Superior temporal gyrus (tissue), 1 donor: ENCODE measurements at regions not wholly inside any gene's neighbourhood (a gene's known extent, or its start where the extent isn't known, plus 50 kb on each side); places are given as distances from the start of the nearest gene placed in this dataset.
"Not testable (repeated sequence)": the region's sequence is repeated elsewhere in the genome, so short reads cannot be mapped to it uniquely, and the experiment has no call there.

ENCODE experiments used
- DNase-seq: peaks from one replicate; pipeline ENCODE4 v3.0.0-alpha.2; 2016; ENCODE audit errors: extremely low spot score

DNA sequence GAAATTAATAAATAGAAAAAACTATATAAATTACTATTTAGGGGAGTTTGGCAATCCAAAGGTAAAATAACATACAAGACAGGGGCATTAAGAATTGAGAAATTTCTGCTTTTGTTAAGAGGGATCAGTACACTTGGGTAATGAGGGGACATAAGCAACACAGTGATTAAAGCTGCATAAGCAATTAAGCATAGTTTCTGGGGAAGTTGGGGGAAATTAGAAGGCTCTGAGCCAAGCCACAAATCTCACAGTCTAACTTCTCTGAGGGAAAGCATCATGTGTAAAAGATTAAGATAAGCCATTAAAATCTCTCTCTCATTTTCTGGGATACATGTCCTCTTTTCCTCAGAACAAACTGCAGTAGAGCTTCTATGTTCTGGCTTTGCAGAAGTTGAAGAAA is 533.9 kb upstream of the LRFN5 start:
- no peak for DNase-seq

DNA sequence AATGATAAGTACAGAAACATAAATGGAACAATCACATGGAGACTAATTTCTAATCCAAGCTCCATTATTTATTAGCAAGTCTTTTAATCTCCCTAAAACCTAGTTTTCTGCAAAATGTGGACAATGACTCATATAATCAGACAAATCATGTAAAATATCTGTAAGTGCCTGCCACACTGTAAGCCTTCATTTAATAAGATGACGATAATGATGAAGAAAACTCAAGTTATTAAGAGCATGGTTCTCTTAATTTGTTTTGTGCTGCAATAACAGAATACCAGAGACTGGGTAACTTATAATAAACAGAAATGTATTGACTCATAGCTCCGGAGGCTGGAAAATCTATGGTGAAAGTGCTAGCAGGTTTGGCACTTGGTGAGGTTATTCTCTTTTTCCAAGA is 535.3 kb upstream of the LRFN5 start:
- DNase-seq = no peak

- DNase-seq = no peak
These were observed 543.9 kb upstream of the LRFN5 start for GRCh38 chr14:41062826-41063225.

DNA sequence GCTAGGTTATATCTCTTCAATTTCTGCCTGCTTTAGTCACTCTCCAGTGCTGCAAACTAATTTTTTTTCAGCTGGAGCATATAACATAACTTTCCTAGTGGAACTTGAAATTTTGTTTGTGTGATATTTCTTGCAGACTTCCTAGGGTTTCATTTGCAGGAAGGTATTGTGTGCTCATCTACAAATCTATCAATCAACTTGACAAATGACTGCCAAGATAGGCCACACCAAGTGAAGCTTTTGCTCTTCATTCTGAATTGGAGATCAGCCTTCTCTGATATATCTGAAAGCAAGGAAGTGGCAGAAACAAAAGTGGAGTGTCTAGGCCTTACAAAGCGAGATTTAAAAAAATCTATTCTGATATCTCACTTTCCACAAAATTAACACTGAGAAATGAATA is 551.1 kb upstream of the LRFN5 start:
- DNase-seq = no peak

DNA sequence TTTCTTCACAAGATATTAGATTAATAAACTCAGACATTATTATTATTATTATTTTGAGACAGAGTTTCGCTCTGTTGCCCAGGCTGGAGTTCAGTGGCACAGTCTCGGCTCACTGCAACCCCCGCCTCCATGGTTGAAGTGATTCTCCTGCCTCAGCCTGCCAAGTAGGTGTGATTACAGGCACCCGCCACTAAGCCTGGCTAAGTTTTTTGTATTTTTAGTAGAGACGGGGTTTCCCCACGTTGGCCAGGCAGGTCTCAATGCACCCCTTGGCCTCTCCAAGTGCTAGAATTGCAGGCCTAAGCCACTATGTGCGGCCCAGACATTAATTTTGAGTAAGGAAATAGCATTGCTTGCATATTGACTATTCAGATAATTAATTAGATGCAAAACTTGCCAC is 554.9 kb upstream of the LRFN5 start:
- DNase-seq = no peak

DNA sequence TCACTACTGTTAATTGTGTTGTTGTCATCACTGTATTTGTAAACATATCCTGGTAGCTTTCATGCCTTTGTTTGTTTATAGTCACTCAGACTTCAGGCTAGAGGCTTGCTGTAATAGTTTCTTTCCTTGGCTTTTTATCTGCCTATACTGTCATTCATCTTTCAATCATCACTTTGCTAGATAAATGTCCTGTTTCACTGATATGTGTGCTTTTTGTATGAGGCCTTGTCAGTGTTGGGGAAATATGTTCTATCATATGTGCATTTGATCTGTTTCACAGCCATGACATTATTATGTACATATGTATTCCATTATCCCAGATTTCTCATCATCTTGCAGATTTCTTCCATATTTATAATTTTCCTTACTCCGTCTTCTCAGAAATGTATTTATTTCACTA is 558.9 kb upstream of the LRFN5 start:
- DNase-seq = no peak

DNA sequence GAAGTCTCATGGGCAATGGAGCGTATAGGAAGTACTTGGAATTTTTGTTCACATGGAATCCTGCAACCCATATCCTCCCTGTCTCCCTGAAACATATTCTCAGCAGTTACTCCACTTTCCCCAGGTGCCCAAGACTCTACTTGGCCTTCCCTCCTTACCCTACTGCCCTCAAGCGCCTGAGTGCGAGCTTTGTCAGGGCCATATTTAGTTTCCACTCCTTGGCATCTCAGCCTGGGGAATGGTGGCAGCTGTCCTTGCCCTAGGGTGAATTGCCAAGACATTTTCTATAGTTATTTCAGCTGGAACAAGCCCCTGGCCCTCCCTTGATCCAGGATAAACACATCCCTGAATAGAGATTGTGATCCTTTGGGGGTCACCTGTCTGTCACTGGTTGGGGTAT is 569.3 kb upstream of the LRFN5 start:
- no peak for DNase-seq

- no peak for DNase-seq
These were observed 571.7 kb upstream of the LRFN5 start for GRCh38 chr14:41034969-41035368.

DNA sequence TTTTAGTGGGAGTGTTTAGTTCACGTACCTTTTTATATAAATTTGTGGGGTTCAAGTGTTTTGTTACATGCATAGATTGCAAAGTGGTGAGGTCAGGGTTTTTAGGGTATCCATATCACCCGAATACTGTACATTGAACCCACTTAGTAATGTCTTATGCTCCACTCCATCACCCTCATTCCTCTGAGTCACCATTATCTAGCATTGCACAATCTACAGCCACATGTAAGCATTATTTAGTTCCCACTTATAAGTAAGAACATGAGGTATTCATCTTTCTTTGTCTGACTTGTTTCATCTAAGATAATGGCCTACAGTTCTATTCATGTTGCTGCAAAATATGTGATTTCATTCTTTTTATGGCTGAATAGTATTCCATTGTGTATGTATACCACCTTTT is 583.7 kb upstream of the LRFN5 start:
- no peak for DNase-seq

DNA sequence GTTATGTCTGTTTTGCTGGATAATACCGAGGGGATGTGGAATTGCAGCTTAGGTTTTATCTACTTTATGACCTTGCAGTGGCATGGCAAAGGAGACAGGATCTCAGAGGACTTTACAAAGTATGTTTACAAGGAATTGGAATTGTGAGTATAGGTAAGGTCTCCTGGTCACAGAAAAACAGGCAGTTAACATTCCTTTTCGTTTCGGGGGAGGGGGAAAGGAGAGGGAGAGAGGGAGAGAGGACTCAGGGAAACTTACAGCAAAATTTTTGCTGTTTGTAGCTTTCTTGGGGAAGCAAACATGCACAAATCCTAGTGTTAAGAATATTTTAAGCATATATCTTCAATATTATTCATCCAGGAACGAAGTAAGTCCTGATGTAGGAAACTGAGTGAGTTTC is 590.5 kb upstream of the LRFN5 start:
- no peak for DNase-seq

GRCh38 chr14:41000350-41000749 is 606.3 kb upstream of the LRFN5 start:
- DNase-seq = no peak

DNA sequence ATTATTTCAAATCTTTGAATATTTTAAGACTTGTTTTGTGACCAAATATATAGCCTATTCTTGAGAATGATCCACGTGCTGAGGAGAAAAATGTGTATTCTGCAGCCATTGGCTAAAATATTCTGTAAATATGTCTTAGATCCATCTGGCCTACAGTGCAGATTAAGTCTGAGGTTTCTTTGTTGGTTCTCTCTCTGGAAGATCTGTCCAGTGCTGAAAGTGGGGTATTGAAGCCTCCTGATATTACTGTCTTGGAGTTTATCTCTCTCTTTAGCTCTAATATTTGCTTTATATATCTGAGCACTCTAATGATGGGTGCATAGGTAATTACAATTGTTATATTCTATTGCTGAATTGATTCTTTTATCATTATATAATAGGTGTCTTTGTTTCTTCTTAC is 617.4 kb upstream of the LRFN5 start:
- DNase-seq = no peak

GRCh38 chr14:40987481-40987880 is 619.2 kb upstream of the LRFN5 start:
- DNase-seq = no peak

GRCh38 chr14:40986655-40987054 is 620.0 kb upstream of the LRFN5 start:
- no peak for DNase-seq

DNA sequence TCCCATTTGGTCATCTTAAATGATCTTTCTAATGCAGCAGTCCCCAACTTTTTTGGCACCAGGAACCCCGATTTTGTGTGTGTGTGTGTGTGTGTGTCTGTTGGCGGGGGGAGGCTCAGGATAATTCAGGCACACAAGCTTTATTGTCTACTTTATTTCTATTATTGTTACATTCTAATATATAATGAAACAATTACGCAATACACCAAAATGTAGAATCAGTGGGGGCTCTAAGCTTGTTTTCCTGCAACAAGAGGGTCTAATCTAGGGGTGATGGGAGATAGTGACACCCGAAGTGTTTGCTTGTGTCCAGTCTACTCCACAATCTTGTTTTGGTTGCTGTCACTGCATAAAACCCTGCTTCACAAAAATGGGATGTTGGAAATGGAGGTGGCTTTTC is 621.1 kb upstream of the LRFN5 start:
- DNase-seq = no peak

- DNase-seq = no peak
These were observed 623.1 kb upstream of the LRFN5 start for GRCh38 chr14:40983604-40984003.

DNA sequence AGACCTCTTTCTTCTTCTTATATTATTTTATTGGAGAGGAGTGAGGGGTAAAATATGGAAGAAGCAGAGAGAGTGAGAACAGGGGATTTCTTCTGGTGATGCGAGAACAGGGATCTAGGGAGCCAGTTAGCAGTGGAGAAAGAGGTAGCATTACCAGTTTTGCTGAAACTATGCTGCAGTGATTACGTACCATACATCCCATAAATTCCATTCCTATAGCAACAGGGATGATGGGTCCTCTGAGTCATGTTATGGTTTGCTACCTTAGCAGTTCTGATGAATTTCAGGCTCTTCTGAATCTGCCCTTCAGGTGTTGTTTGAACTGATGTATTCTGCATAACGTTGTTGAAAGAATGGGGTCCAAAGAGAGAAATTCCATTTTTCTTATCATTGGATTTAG is 625.4 kb upstream of the LRFN5 start:
- no peak for DNase-seq

DNA sequence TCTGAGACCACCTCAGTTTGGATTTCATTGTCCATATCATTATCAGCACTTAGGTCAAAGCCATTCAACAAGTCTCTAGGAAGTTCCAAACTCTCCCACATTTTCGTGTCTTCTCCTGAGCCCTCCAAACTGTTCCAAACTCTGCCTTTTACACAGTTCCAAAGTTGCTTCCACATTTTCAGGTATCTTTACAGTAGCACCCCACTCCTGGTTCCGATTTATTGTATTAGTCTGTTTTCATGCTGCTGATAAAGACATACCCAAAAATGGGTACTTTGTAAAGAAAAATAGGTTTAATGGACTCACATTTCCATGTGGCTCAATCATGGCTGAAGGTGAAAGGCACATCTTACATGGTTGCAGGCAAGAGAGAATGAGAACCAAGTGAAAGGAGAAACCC is 646.4 kb upstream of the LRFN5 start:
- not testable (repeated sequence) for DNase-seq

GRCh38 chr14:40955131-40955505 is 651.6 kb upstream of the LRFN5 start:
- DNase-seq = no peak

DNA sequence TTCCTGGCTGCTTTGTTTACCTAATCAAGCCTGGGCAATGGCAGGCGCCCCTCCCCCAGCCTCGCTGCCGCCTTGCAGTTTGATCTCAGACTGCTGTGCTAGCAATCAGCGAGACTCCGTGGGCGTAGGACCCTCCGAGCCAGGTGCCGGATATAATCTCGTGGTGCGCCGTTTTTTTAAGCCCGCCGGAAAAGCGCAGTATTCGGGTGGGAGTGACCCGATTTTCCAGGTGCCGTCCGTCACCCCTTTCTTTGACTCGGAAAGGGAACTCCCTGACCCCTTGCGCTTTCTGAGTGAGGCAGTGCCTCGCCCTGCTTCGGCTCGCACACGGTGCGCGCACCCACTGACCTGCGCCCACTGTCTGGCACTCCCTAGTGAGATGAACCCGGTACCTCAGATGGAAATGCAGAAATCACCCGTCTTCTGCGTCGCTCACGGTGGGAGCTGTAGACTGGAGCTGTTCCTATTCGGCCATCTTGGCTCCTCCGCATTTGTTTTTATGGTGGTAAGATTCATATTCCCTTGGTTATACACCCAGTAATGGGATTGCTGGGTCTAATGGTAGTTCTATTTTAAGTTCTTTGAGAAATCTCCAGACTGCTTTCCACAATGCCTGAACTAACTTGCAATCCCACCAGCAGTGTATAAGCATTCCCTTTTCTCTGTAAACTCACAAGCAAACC is 652.1 kb upstream of the LRFN5 start:
- not testable (repeated sequence) for DNase-seq

GRCh38 chr14:40944521-40944920 is 662.2 kb upstream of the LRFN5 start:
- DNase-seq = no peak

GRCh38 chr14:40936861-40937260 is 669.8 kb upstream of the LRFN5 start:
- DNase-seq = no peak

- no peak for DNase-seq
These were observed 686.3 kb upstream of the LRFN5 start for GRCh38 chr14:40920380-40920779.

DNA sequence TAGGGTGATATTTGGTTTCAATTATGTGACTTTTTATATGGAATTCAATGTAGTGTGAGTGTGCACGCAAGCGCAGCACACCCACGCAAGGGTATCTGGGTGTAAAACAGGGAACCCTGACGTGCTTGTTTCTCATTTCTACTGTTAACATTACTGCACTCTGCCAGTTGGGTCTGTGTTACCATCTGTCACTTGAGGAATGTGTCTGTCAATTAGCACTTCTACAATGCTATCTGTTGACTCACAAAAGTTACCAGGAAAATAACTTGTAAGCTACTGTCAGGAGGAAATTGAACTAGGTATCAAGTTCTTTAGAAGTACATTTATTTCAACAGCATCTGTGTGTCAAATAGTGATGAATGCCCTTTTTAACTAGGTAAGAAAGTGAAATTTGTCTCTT is 695.5 kb upstream of the LRFN5 start:
- no peak for DNase-seq
